Immature natural killer cell (primary cell): ENCODE measurements at regions not wholly inside any gene's neighbourhood (a gene's known extent, or its start where the extent isn't known, plus 50 kb on each side); places are given as distances from the start of the nearest gene placed in this dataset.

Experiments used
- DNase-seq, 3 donors: peaks; one replicate each; pipeline ENCODE4 v3.0.0; 2022; ENCODE audit warnings: mixed read lengths in 1 of 3
- H3K27ac Mint-ChIP-seq, 6 donors: one replicate each; pipeline ENCODE4 v1.8.0; 2020; ENCODE audit warnings: mixed read lengths in 6 of 6, mild to moderate bottlenecking in 5 of 6, inconsistent platforms in 4 of 6, moderate library complexity in 3 of 6
- H3K27me3 Mint-ChIP-seq, 3 donors: one replicate each; pipeline ENCODE4 v1.8.0; 2020 to 2021; ENCODE audit warnings: low read depth in 3 of 3, mild to moderate bottlenecking in 3 of 3, mixed read lengths in 3 of 3, moderate library complexity in 3 of 3, inconsistent platforms in 1 of 3
- H3K36me3 Mint-ChIP-seq, 3 donors: one replicate each; pipeline ENCODE4 v1.8.0; 2020; ENCODE audit warnings: mixed read lengths in 3 of 3, inconsistent platforms in 2 of 3, mild to moderate bottlenecking in 2 of 3
- H3K4me1 Mint-ChIP-seq, 2 donors: one replicate each; pipeline ENCODE4 v1.8.0; 2020; ENCODE audit warnings: inconsistent platforms in 2 of 2, mild to moderate bottlenecking in 2 of 2, mixed read lengths in 2 of 2, moderate library complexity in 1 of 2
- H3K4me3 Mint-ChIP-seq, 5 donors: one replicate each; pipeline ENCODE4 v1.8.0; 2020; ENCODE audit warnings: mild to moderate bottlenecking in 5 of 5, mixed read lengths in 5 of 5, inconsistent platforms in 3 of 5, moderate library complexity in 3 of 5
- H3K9me3 Mint-ChIP-seq, 6 donors: one replicate each; pipeline ENCODE4 v1.8.0; 2020; ENCODE audit warnings: mild to moderate bottlenecking in 6 of 6, mixed read lengths in 6 of 6, inconsistent platforms in 4 of 6, moderate library complexity in 3 of 6

- H3K36me3 Mint-ChIP-seq: no peaks in the 10 kb centered on the region
- no peaks in the 10 kb centered on the region for H3K4me1 Mint-ChIP-seq
- peaks cover 0 to 2% (median 0%) of the 10 kb centered on the region in 6 donors for H3K9me3 Mint-ChIP-seq
- H3K27ac Mint-ChIP-seq: no peak overlapping the region
- no peak overlapping the region for H3K4me3 Mint-ChIP-seq
- DNase-seq: no peak
- peaks cover 0 to 2% (median 0%) of the 10 kb centered on the region in 3 donors for H3K27me3 Mint-ChIP-seq
Observed at GRCh38 chrX:107542040-107542439, 86.3 kb upstream of the PRPS1 start.

- H3K4me3 Mint-ChIP-seq: no peak overlapping the region
- no peak for DNase-seq
- no peaks in the 10 kb centered on the region for H3K4me1 Mint-ChIP-seq
- H3K9me3 Mint-ChIP-seq: peaks cover 0 to 2% (median 0%) of the 10 kb centered on the region in 6 donors
- H3K27me3 Mint-ChIP-seq: peaks cover 0 to 2% (median 0%) of the 10 kb centered on the region in 3 donors
- no peak overlapping the region for H3K27ac Mint-ChIP-seq
- H3K36me3 Mint-ChIP-seq: no peaks in the 10 kb centered on the region
Observed at GRCh38 chrX:107542500-107542899, 85.8 kb upstream of the PRPS1 start.

GRCh38 chrX:107547621-107548020, 80.7 kb upstream of the PRPS1 start:
- Mint-ChIP-seq H3K27me3 (peaks cover 0 to 5% (median 0%) of the 10 kb centered on the region in 3 donors), H3K4me1 (no peaks in the 10 kb centered on the region), H3K9me3 (peaks cover 0 to 2% (median 0%) of the 10 kb centered on the region in 6 donors), H3K4me3 (no peak overlapping the region), H3K36me3 (peaks cover 0 to 8% (median 0%) of the 10 kb centered on the region in 3 donors), H3K27ac (no peak overlapping the region)
- DNase-seq: no peak

GRCh38 chrX:107548775-107549174, 79.5 kb upstream of the PRPS1 start:
- no peak overlapping the region for H3K4me3 Mint-ChIP-seq
- H3K27ac Mint-ChIP-seq: no peak overlapping the region

GRCh38 chrX:107549504-107549903, 78.8 kb upstream of the PRPS1 start:
- H3K4me1 Mint-ChIP-seq: no peaks in the 10 kb centered on the region
- H3K27ac Mint-ChIP-seq: no peak overlapping the region
- no peak overlapping the region for H3K4me3 Mint-ChIP-seq
- H3K27me3 Mint-ChIP-seq: peaks cover 0 to 7% (median 0%) of the 10 kb centered on the region in 3 donors
- peaks cover 0 to 2% (median 0%) of the 10 kb centered on the region in 6 donors for H3K9me3 Mint-ChIP-seq
- H3K36me3 Mint-ChIP-seq: peaks cover 0 to 11% (median 6%) of the 10 kb centered on the region in 3 donors
- DNase-seq: no peak

More at GRCh38 chrX:107548775-107549174, 79.5 kb upstream of the PRPS1 start:
- no peak for DNase-seq
- peaks cover 0 to 7% (median 0%) of the 10 kb centered on the region in 3 donors for H3K27me3 Mint-ChIP-seq
- peaks cover 0 to 2% (median 0%) of the 10 kb centered on the region in 6 donors for H3K9me3 Mint-ChIP-seq
- H3K36me3 Mint-ChIP-seq: peaks cover 0 to 11% (median 0%) of the 10 kb centered on the region in 3 donors
- no peaks in the 10 kb centered on the region for H3K4me1 Mint-ChIP-seq

- H3K9me3 Mint-ChIP-seq: peaks cover 0 to 2% (median 0%) of the 10 kb centered on the region in 6 donors
- no peak overlapping the region for H3K27ac Mint-ChIP-seq
- H3K36me3 Mint-ChIP-seq: peaks cover 0 to 13% (median 8%) of the 10 kb centered on the region in 3 donors
- no peaks in the 10 kb centered on the region for H3K4me1 Mint-ChIP-seq
- H3K27me3 Mint-ChIP-seq: peaks cover 0 to 5% (median 0%) of the 10 kb centered on the region in 3 donors
- no peak for DNase-seq
- H3K4me3 Mint-ChIP-seq: no peak overlapping the region
Observed at GRCh38 chrX:107551546-107551945, 76.8 kb upstream of the PRPS1 start.

- no peak for DNase-seq
- Mint-ChIP-seq H3K36me3 (peaks cover 0 to 14% (median 8%) of the 10 kb centered on the region in 3 donors), H3K27me3 (peaks cover 0 to 5% (median 0%) of the 10 kb centered on the region in 3 donors), H3K4me3 (no peak overlapping the region), H3K4me1 (no peaks in the 10 kb centered on the region), H3K9me3 (peaks cover 0 to under 1% (median 0%) of the 10 kb centered on the region in 6 donors), H3K27ac (no peak overlapping the region)
Observed at GRCh38 chrX:107552930-107553329, 75.4 kb upstream of the PRPS1 start.

GRCh38 chrX:107556967-107557366, 71.3 kb upstream of the PRPS1 start:
- Mint-ChIP-seq H3K36me3 (peaks cover 0 to 11% (median 8%) of the 10 kb centered on the region in 3 donors), H3K27ac (no peak overlapping the region)
- DNase-seq: no peak

GRCh38 chrX:107559506-107559905, 68.8 kb upstream of the PRPS1 start:
- Mint-ChIP-seq H3K36me3 (peaks cover 4 to 16% (median 5%) of the 10 kb centered on the region in 3 donors), H3K4me1 (no peaks in the 10 kb centered on the region), H3K4me3 (no peak overlapping the region), H3K27ac (no peak overlapping the region), H3K9me3 (no peaks in the 10 kb centered on the region), H3K27me3 (peaks cover 0 to 3% (median 2%) of the 10 kb centered on the region in 3 donors)
- no peak for DNase-seq

More at GRCh38 chrX:107556967-107557366, 71.3 kb upstream of the PRPS1 start:
- Mint-ChIP-seq H3K4me3 (no peak overlapping the region), H3K4me1 (no peaks in the 10 kb centered on the region), H3K9me3 (no peaks in the 10 kb centered on the region), H3K27me3 (peaks cover 0 to 5% (median 2%) of the 10 kb centered on the region in 3 donors)

- H3K4me3 Mint-ChIP-seq: no peak overlapping the region
- no peaks in the 10 kb centered on the region for H3K9me3 Mint-ChIP-seq
- peaks cover 3 to 16% (median 4%) of the 10 kb centered on the region in 3 donors for H3K36me3 Mint-ChIP-seq
- no peak for DNase-seq
- peaks cover 0 to 3% (median 2%) of the 10 kb centered on the region in 3 donors for H3K27me3 Mint-ChIP-seq
- H3K27ac Mint-ChIP-seq: no peak overlapping the region
- H3K4me1 Mint-ChIP-seq: no peaks in the 10 kb centered on the region
Observed at GRCh38 chrX:107560041-107560440, 68.3 kb upstream of the PRPS1 start.

GRCh38 chrX:107560980-107561379, 67.3 kb upstream of the PRPS1 start:
- no peak for DNase-seq
- no peaks in the 10 kb centered on the region for H3K9me3 Mint-ChIP-seq
- H3K4me1 Mint-ChIP-seq: no peaks in the 10 kb centered on the region
- H3K36me3 Mint-ChIP-seq: peaks cover 3 to 16% (median 4%) of the 10 kb centered on the region in 3 donors
- no peak overlapping the region for H3K4me3 Mint-ChIP-seq
- H3K27ac Mint-ChIP-seq: no peak overlapping the region
- H3K27me3 Mint-ChIP-seq: peaks cover 0 to 3% (median 2%) of the 10 kb centered on the region in 3 donors

GRCh38 chrX:107561468-107562215, 66.7 kb upstream of the PRPS1 start:
- Mint-ChIP-seq H3K36me3 (peaks cover 3 to 13% (median 4%) of the 10 kb centered on the region in 3 donors), H3K4me1 (no peaks in the 10 kb centered on the region), H3K27me3 (peaks cover 0 to 3% (median 2%) of the 10 kb centered on the region in 3 donors), H3K4me3 (no peak overlapping the region), H3K27ac (no peak overlapping the region), H3K9me3 (no peaks in the 10 kb centered on the region)
- no peak for DNase-seq

- Mint-ChIP-seq H3K27me3 (peaks cover under 1 to 3% (median 2%) of the 10 kb centered on the region in 3 donors), H3K4me1 (no peaks in the 10 kb centered on the region)
Observed at GRCh38 chrX:107562482-107562881, 65.8 kb upstream of the PRPS1 start.

GRCh38 chrX:107563824-107564223, 64.5 kb upstream of the PRPS1 start:
- H3K36me3 Mint-ChIP-seq: peaks cover 3 to 16% (median 4%) of the 10 kb centered on the region in 3 donors
- no peaks in the 10 kb centered on the region for H3K9me3 Mint-ChIP-seq
- no peaks in the 10 kb centered on the region for H3K4me1 Mint-ChIP-seq
- H3K4me3 Mint-ChIP-seq: no peak overlapping the region
- no peak for DNase-seq
- peaks cover 2 to 3% (median 3%) of the 10 kb centered on the region in 3 donors for H3K27me3 Mint-ChIP-seq
- no peak overlapping the region for H3K27ac Mint-ChIP-seq

More at GRCh38 chrX:107562482-107562881, 65.8 kb upstream of the PRPS1 start:
- H3K4me3 Mint-ChIP-seq: no peak overlapping the region
- peaks cover 3 to 13% (median 4%) of the 10 kb centered on the region in 3 donors for H3K36me3 Mint-ChIP-seq
- no peak for DNase-seq
- H3K27ac Mint-ChIP-seq: no peak overlapping the region
- no peaks in the 10 kb centered on the region for H3K9me3 Mint-ChIP-seq
